SH-SY5Y (cell line): ENCODE measurements at regions not wholly inside any gene's neighbourhood (a gene's known extent, or its start where the extent isn't known, plus 50 kb on each side); places are given as distances from the start of the nearest gene placed in this dataset.

Experiments used
- GATA2 ChIP-seq: IDR thresholded peaks from 2 replicates; pipeline ENCODE4 v1.6.1; 2011; ENCODE audit warnings: mild to moderate bottlenecking, low read depth, low read length
- GATA3 ChIP-seq: IDR thresholded peaks from 2 replicates; pipeline ENCODE4 v1.6.1; 2011; ENCODE audit warnings: low read depth, mild to moderate bottlenecking, low read length, moderate library complexity

DNA sequence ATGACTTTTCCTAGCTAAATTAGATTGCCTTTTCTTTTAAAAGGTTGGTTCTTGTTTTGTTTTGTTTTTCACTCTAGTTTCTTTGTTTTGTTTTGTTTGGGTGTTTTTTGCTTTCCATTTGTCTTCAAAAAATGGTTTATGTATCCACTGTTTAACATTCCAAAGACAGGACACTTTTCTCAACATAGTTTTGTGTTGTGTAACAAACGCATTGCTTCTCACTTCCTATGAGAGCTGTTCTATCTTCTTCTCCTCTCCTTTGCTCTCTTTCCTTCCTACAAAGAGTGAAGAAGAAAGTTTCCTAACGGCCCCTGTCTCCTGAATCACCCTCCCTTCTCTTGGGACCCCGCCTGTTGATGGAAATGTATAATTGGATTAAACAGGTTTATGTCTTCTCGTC is 539.7 kb downstream of the ACTL7B start:
- no peak for TF ChIP-seq GATA2
- TF ChIP-seq GATA3: no peak
